A172 (cell line): ENCODE measurements at regions not wholly inside any gene's neighbourhood (a gene's known extent, or its start where the extent isn't known, plus 50 kb on each side); places are given as distances from the start of the nearest gene placed in this dataset.
"Not testable (repeated sequence)": the region's sequence is repeated elsewhere in the genome, so short reads cannot be mapped to it uniquely, and the experiment has no call there.

ENCODE experiments used
- DNase-seq: peaks from one replicate; pipeline ENCODE4 v3.0.0-alpha.2; 2015; ENCODE audit warnings: low spot score

- no peak for DNase-seq
Measured at GRCh38 chr2:187057466-187057865, 208.5 kb upstream of the ZSWIM2 start.

DNA sequence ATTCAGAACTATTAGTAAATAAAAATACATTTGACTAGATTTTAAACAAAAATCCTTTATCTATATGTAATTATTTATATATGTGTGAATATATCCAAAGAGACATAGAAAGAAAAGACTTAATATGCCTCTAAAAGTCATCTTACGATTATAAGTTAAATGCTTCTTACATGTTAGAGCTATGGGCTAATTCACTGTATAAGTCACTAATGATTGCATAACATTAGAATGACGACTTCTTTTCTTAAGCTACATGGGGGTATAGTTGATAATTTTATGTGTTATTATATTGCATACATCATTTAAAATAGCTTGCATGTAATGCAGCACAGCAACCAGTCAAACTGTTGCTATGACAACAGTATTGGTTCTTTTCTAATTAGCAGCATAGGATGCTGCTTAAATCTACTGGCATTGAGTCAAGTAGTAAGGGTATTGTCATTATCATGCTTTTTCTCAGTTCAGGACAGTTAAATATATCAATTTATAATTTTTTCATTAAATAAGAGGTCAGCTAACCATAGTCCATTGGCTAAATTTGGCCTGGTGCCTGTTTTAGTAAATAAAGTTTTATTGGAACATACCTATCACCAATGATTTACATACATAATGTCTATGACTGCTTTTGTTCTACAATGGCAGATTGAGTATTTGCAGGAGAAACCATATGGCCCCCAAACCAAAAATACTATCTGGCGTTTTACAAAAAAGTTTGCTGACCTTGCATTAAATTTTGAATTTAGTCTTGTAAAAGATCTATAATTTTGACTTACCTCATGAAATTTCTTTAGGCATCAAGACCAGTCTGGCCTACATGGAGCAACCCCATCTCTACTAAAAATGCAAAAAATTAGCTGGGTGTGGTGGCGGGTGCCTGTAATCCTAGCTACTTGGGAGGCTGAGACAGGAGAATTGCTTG lies 207.7 kb upstream of the ZSWIM2 start:
- no peak for DNase-seq

GRCh38 chr2:187055463-187055862 lies 206.5 kb upstream of the ZSWIM2 start:
- no peak for DNase-seq

DNA sequence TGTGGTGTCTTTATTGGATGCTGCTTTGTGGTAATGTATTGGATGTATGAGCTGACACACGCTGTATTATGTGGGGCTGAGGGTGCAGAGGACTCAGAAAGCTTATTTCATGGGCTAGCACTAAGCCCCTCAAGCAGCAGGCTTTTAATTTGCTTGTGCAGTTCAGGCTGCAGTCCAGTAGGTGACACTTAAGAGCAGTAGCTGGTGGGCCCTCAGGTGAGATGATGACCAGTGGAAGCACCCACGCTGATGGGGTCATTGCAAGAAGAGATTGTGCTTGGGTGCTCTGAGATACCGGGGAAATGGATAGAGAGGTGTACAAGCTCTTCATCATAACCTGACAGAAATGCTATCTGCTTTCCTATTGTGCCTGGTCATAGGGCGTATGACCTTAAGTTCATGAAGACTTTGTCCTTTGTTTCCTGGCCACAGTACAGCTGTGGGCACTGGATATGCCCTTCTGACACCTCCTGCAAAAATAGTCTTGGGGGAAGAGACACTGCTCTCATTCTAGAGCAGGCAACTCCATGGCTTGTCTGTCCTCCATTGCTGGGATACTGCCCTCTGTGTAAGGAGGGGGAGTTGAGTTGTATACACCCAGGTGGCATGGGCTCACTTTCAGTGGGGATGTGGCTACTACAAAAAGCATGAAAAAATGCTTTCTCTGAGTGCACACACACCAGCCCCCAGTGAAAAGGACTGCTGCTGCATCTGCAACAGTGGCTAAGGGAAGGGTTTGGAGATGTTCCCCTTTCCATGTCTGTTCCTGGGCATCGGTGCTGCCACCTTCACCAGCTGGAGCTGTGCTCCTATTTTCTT lies 205.7 kb upstream of the ZSWIM2 start:
- no peak for DNase-seq

DNA sequence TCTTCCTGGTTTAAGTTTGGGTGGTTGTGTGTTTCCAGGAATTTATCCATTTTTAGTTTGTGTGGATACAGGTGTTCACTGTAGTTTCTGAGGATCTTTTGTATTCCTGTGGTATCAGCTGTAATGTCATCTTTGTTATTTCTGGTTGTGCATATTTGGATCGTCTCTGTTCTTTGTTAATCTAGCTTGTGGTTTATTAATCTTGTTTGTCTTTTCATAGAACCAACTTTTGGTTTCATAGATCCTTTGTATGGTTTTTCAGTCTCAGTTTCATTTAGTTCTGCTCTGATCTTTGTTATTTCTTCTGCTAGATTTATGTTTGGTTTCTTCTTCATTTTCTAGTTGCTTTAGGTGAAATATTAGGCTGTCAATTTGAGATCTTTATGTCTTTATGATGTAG lies 202.4 kb upstream of the ZSWIM2 start:
- no peak for DNase-seq

- no peak for DNase-seq
Measured at GRCh38 chr2:187050409-187050998, 201.5 kb upstream of the ZSWIM2 start.

GRCh38 chr2:187037310-187037709 lies 188.3 kb upstream of the ZSWIM2 start:
- DNase-seq: peak; percentile 28

GRCh38 chr2:187034434-187034833 lies 185.5 kb upstream of the ZSWIM2 start:
- DNase-seq: no peak

- no peak for DNase-seq
Measured at GRCh38 chr2:187024739-187025138, 175.8 kb upstream of the ZSWIM2 start.

- not testable (repeated sequence) for DNase-seq
Measured at GRCh38 chr2:187023996-187024395, 175.0 kb upstream of the ZSWIM2 start.

DNA sequence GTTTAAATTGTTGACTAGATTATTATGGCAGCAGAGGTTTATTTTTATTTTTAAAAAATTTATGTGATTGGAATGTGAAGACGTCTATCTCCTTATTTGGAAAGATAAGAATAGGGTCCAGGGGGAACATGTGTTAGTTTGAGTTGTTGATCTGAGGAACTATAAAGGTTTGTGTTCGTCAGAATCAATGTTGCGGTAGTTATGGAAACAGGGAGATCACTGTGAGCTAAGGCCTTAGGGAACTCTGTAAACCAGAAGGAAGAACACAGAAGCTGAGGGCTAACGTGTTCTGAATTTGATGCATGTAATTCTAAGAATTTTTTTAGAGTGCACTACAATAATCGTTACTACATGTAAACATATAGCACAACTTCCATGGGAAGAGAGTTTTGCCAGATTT lies 168.5 kb upstream of the ZSWIM2 start:
- no peak for DNase-seq

- DNase-seq: no peak
Measured at GRCh38 chr2:187013058-187013457, 164.1 kb upstream of the ZSWIM2 start.

DNA sequence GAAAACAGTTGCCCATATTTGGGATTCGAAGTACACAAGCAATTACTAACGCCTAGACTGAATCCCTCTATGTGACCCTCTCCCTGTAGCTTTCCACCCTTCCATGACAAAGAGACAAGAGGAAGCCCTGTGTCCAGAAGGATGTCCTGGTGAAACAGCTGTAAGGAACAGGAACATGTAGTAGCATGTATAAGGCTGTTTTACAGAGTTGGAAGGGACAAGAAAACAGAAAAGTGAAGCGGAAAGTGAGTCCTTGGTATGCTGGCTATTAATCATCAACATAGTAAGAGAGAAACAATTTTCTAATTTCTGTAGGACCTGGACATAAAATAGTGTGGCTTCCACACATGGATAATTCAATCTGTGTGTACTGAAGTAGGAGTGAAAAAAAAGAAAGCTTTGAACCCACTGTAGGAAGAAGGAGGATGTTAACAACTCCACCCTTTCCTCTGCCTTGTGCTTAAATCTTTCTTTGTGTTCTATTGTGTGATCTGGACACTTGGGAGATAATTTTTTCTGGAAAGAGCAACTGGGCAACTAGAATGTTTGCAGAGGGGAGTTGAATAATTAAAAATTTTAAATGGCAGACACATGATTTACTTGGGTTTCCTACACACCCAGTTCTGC lies 162.3 kb upstream of the ZSWIM2 start:
- no peak for DNase-seq

GRCh38 chr2:187009483-187010239 lies 160.7 kb upstream of the ZSWIM2 start:
- DNase-seq: no peak

DNA sequence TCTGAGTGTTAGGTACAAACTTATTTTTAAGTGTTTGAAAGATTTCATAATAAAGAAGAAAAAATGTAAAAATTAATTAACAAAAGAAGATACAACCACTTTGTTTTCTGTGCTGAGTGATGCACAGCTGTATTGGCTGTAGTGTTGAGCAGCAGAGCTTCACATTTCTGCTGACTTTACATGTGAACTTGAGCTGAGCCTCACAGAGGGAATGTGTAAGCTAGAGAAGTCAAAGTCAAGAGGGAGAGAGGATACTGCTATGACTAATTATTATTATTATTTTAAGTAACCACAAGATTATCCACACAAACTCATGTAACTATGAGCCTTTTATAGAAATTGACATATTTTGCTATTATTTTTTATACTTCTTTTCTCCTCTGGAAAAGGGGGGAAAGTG lies 159.1 kb upstream of the ZSWIM2 start:
- DNase-seq: no peak

- no peak for DNase-seq
Measured at GRCh38 chr2:187003611-187004010, 154.6 kb upstream of the ZSWIM2 start.

DNA sequence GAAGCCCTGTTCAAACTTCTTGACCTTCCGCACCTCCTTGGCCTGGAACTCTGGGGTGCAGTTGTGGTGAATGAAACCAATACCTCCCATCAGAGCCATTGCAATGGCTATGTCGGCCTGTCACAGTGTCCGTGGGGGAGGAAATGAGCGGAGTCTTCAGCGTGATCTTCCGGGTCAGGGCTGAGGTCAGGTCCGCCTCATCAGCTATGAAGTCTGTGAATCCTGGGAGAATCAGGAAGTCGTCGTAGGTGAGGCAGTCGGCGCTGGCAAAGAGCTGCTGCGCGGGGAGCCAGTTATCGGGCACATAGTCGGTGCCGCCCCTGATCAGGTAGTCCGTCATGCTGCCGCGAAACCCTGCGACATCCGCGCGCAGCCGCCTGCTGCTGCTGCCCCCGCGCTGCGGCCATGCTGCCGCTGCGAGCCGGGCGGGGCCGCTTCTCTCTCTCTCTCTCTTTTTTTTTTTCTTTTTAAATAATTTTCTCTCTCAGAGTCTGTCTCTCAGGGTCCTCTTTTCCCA lies 154.1 kb upstream of the ZSWIM2 start:
- DNase-seq: no peak

DNA sequence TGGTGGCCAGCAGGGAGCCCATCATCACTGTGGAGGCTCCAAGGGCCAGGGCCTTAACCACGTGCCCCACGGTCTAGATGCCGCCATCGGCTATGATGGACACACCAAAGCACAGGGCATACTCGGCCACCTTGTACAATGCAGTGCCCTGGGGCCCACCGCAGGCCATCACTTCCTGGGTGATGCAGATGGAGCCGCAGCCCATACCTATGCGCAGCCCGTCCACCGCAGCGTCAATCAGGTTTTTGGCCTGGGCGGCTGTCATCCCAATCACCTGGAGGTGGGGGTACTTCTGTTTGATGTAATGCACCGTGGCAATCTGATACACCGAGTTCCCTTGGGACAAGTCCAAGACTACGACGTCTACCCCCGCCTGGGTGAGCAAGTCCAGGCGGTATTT lies 153.3 kb upstream of the ZSWIM2 start:
- no peak for DNase-seq

DNA sequence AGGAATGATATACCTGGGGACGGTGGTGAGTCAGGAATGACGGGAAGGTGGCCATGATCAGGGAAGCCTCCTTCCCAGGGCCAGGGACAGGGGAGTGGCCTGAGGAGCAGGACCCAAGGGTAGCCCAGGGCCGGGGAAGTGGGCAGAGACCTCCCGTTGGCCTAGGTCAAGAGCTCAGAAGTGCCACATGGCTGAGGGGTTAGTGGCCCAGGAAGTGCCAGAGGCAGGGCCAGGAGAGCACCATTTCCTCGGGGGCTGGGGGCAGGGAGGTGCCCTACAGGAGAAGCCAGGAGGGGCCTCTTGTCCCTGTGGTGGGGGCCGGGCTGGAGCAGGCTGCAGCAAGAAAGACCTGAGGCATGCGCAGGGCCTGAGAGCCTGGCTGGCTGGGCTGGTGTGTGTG lies 152.3 kb upstream of the ZSWIM2 start:
- DNase-seq: no peak

GRCh38 chr2:186995092-186995491 lies 146.1 kb upstream of the ZSWIM2 start:
- DNase-seq: no peak

DNA sequence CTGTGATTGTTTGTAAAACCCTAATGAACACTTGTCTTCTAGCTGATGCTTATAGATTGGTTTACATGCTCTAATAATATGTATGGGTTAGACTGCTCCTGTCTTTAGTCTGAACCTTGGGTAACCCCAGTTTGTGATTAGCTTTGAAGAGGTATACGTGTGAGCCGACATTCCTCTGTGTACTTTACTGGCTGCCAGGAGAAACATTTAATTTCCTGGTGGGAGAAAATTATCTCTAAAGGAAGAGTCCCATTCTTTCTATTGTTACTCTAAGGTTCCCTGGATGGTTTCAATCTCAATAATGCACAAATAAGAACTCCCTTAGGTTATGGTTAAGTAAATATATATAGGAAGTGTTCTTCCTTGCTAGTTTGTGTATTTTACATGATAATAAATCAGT lies 143.6 kb upstream of the ZSWIM2 start:
- DNase-seq: no peak
